Esophagus squamous epithelium (tissue), 5 donors: ENCODE measurements at regions not wholly inside any gene's neighbourhood (a gene's known extent, or its start where the extent isn't known, plus 50 kb on each side); places are given as distances from the start of the nearest gene placed in this dataset.

ENCODE experiments used
- DNase-seq: peaks from one replicate; lab custom pipeline; 2025; lab: John Stamatoyannopoulos, UW
- H3K27ac ChIP-seq, 4 donors: fragments of 200-600 bp; sonication (generic); one replicate each; pipeline ENCODE4 v1.5.1; 2016 to 2019; ENCODE audit warnings: mild to moderate bottlenecking in 1 of 4
- H3K27me3 ChIP-seq, 4 donors: fragments of 200-600 bp; sonication (generic); 1 replicate in 3 of 4; 2 replicates in 1 of 4; pipeline versions ENCODE4 v1.5.1 to v1.6.0; 2017 to 2021; ENCODE audit warnings: antibody characterized with exemption in 1 of 4
- H3K36me3 ChIP-seq, 3 donors: fragments of 200-600 bp; sonication (generic); one replicate each; pipeline ENCODE4 v1.5.1; 2016 to 2019
- H3K4me1 ChIP-seq, 3 donors: fragments of 200-600 bp; sonication (generic); one replicate each; pipeline ENCODE4 v1.5.1; 2017 to 2019
- H3K4me3 ChIP-seq, 4 donors: fragments of 200-600 bp; sonication (generic); 1 replicate in 3 of 4; 2 replicates in 1 of 4; pipeline ENCODE4 v1.5.1; 2016 to 2019; ENCODE audit warnings: mild to moderate bottlenecking in 2 of 4, moderate library complexity in 1 of 4
- H3K9me3 ChIP-seq, 3 donors: fragments of 200-600 bp; sonication (generic); one replicate each; pipeline ENCODE4 v1.5.1; 2016 to 2019
- POLR2A ChIP-seq, 4 donors: fragments of 450-650 bp; IDR thresholded peaks; one replicate each; pipeline ENCODE4 v1.6.1; 2017; ENCODE audit warnings: antibody characterized with exemption in 4 of 4, mild to moderate bottlenecking in 4 of 4, moderate library complexity in 3 of 4
- WGBS, 2 donors: methylation state at CpG; one replicate each; pipeline ENCODE4 v1.1.5; 2018; 5-methylcytosine and 5-hydroxymethylcytosine counted together
- intact Hi-C: fragments of 100-400 bp; cut with DNase I; formaldehyde crosslinking; loops from one replicate; pipeline ENCODE4 v1.15.0; 2022
- TF ChIP-seq, protein P1 (sequence below), 6 experiments: fragments of 450-650 bp in 4 of 6; fragments of 200-600 bp in 2 of 6; sonication (generic) in 2 of 6; IDR thresholded peaks; one replicate each; pipeline ENCODE4 v1.5.1; 2016 to 2019; ENCODE audit warnings: antibody characterized with exemption in 6 of 6, mild to moderate bottlenecking in 4 of 6, moderate library complexity in 4 of 6
- donor health status: DM: yes; HTN: yes; CAD: no.

DNA sequence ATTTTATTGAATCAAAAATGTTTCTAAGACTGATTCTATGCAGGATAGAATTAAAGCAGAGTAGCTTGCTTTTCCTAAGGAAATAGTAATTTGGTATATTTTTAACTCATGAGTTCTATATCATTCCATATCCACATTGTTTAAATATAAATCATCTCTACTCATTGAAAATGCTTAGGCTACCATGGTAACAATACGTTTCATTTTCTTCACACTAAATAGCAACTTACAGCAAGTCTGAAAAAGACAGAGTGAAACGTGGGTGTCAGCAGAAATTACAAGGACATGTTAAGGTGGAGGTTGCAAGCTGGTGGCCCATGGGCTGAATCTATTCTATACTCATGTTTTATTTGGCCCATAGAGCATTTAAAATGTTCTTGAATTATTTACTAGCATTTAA lies 487.9 kb downstream of the ARHGEF28 start:
- Histone ChIP-seq H3K9me3 (no peaks in the 10 kb centered on the region), H3K4me3 (no peak overlapping the region), H3K36me3 (no peaks in the 10 kb centered on the region), H3K27me3 (no peaks in the 10 kb centered on the region), H3K27ac (no peak overlapping the region), H3K4me1 (no peaks in the 10 kb centered on the region)
- no peak for TF ChIP-seq POLR2A (IDR thresholded peaks at IDR 0.05)
- intact Hi-C loops, result no loop called here
- 36 to 47% methylated on average over 2 of the region's 2 CpGs for WGBS, 2 donors
- DNase-seq, result no peak

DNA sequence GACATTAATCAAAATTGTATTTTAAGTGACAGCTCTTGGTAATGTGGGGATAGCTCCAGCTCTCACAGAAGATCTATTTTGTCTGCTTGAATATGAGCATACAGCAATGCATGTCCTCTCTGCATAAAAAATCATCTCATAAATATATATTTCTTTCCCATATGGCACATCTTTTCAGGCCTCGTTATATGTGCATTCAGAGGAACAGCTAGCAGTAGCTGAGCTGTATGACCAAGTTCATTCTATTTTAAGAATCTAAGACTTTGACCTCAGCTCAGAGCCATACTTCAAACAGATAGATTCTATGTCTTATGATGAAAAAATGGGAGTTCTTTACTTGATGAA lies 487.2 kb downstream of the ARHGEF28 start:
- WGBS, 2 donors, result 44 to 60% methylated on average over 1 of the region's 1 CpG
- Histone ChIP-seq H3K9me3 (no peaks in the 10 kb centered on the region), H3K27ac (no peak overlapping the region), H3K4me3 (no peak overlapping the region), H3K27me3 (no peaks in the 10 kb centered on the region), H3K36me3 (no peaks in the 10 kb centered on the region), H3K4me1 (no peaks in the 10 kb centered on the region)
- intact Hi-C loops, result no loop called here
- TF ChIP-seq, protein P1, sequence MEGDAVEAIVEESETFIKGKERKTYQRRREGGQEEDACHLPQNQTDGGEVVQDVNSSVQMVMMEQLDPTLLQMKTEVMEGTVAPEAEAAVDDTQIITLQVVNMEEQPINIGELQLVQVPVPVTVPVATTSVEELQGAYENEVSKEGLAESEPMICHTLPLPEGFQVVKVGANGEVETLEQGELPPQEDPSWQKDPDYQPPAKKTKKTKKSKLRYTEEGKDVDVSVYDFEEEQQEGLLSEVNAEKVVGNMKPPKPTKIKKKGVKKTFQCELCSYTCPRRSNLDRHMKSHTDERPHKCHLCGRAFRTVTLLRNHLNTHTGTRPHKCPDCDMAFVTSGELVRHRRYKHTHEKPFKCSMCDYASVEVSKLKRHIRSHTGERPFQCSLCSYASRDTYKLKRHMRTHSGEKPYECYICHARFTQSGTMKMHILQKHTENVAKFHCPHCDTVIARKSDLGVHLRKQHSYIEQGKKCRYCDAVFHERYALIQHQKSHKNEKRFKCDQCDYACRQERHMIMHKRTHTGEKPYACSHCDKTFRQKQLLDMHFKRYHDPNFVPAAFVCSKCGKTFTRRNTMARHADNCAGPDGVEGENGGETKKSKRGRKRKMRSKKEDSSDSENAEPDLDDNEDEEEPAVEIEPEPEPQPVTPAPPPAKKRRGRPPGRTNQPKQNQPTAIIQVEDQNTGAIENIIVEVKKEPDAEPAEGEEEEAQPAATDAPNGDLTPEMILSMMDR (IDR thresholded peaks at IDR 0.05), result no peak
- TF ChIP-seq POLR2A (IDR thresholded peaks at IDR 0.05), result no peak
- no peak for DNase-seq

DNA sequence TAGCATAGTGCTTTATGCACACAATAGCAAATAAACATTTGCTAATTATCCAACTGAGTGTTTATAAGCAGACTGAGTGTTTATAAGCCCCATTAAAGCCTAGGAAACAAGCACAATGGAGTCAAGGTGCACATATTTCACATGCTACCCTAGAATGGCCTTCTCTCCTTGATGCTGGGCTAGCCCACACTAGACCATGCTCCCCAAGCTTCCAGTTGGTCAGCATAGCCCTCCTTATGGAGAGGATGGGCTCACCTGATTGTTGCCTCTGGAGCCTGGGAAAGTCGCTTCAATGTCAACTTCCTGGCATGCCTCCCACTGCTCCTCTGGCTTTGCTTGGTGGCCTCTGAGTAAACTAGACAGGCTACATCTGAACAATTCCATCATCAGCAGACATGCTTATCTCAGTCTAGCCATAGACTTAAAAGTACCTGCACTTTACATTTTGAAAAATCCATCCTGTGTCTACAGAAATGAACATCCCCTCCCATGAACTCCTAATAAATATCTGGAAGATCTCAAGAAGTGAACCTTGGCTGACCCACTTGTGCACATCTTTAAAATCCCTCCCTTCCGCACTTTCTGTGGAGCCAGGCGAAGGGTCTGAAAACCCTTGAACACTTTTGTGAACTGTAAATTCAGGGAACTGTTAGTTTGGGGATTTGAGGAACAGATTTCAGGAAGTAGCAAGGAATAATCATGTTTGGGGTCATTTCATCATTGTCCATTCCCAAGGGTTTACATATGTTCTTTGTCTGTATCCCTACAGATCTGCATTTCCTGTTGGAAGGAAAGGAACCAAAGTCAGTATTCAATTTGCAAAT lies 486.6 kb downstream of the ARHGEF28 start:
- Histone ChIP-seq H3K27ac (no peak overlapping the region), H3K9me3 (no peaks in the 10 kb centered on the region), H3K4me1 (no peaks in the 10 kb centered on the region), H3K4me3 (no peak overlapping the region), H3K36me3 (no peaks in the 10 kb centered on the region), H3K27me3 (no peaks in the 10 kb centered on the region)
- WGBS, 2 donors, result 89 to 94% methylated on average over 3 of the region's 3 CpGs
- intact Hi-C loops, result no loop called here
- TF ChIP-seq, protein P1 (IDR thresholded peaks at IDR 0.05), result no peak
- no peak for TF ChIP-seq POLR2A (IDR thresholded peaks at IDR 0.05)
- no peak for DNase-seq

DNA sequence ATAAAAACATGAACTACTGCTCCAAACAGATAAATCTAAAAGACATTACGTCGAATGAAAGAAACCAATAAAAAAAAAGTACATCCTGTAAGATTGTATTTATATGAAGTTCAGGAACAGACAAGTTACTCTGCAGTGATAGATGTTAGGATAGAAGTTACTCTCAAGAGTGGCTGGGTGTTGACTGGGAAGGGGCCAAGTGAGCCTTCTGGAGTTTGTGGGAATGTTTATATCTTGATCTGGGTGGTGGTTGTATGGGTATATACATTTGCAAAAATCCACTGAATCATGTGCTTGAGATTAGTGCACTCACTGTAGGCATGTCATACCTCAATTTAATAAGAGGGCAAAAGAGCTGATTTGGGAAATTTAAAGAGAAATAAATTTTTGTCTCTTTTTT lies 485.8 kb downstream of the ARHGEF28 start:
- TF ChIP-seq, protein P1 (IDR thresholded peaks at IDR 0.05), result no peak
- no peak for TF ChIP-seq POLR2A (IDR thresholded peaks at IDR 0.05)
- H3K36me3 ChIP-seq, result no peaks in the 10 kb centered on the region
- no peaks in the 10 kb centered on the region for H3K4me1 ChIP-seq
- H3K4me3 ChIP-seq, result no peak overlapping the region
- no peaks in the 10 kb centered on the region for H3K27me3 ChIP-seq
- WGBS, 2 donors, result 72 to 81% methylated on average over 2 of the region's 2 CpGs
- H3K27ac ChIP-seq, result no peak overlapping the region
- H3K9me3 ChIP-seq, result no peaks in the 10 kb centered on the region
- intact Hi-C loops, result no loop called here
- DNase-seq, result no peak

DNA sequence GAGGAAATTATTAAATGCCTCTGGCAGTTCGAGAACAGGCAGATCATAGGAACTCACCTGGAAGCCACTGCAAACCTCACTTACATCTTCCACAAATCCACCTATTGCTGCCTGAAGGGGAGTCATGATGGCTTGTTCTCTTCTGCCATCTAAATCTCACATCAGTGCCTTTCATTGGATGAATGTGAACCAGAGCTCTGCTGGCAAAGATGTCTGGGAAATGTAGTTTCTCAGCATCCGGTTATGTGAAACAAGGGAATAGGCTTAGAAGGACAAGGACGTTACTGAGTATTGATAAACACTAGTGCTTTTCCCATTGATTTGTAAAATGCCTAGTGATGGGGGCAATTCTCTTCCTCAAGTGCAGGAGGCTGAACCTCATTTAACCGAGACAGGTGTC lies 483.3 kb downstream of the ARHGEF28 start:
- no peaks in the 10 kb centered on the region for H3K9me3 ChIP-seq
- DNase-seq, result no peak
- intact Hi-C loops, result no loop called here
- H3K27me3 ChIP-seq, result no peaks in the 10 kb centered on the region
- 86 to 89% methylated on average over 4 of the region's 4 CpGs for WGBS, 2 donors
- H3K27ac ChIP-seq, result no peak overlapping the region
- H3K4me1 ChIP-seq, result peaks cover 0 to 8% (median 4%) of the 10 kb centered on the region in 3 donors
- no peak for TF ChIP-seq POLR2A (IDR thresholded peaks at IDR 0.05)
- TF ChIP-seq, protein P1 (IDR thresholded peaks at IDR 0.05), result no peak
- H3K4me3 ChIP-seq, result no peak overlapping the region
- no peaks in the 10 kb centered on the region for H3K36me3 ChIP-seq
